ENCODE measurements at regions not wholly inside any gene's neighbourhood (a gene's known extent, or its start where the extent isn't known, plus 50 kb on each side); places are given as distances from the start of the nearest gene placed in this dataset.

- DNase-seq (ENCODE audit: low read depth in 2 of 2) = no peak
Measured at GRCh38 chr5:167880420-167880819, 411.0 kb upstream of the WWC1 start.

GRCh38 chr5:167881041-167881440 is 410.4 kb upstream of the WWC1 start:
- DNase-seq (ENCODE audit: low read depth in 2 of 2) = no peak

- no peak for DNase-seq (ENCODE audit: low read depth in 2 of 2)
Measured at GRCh38 chr5:167886196-167886595, 405.2 kb upstream of the WWC1 start.

GRCh38 chr5:167888393-167888792 is 403.1 kb upstream of the WWC1 start:
- no peak for DNase-seq (ENCODE audit: low read depth in 2 of 2)

GRCh38 chr5:167889276-167889675 is 402.2 kb upstream of the WWC1 start:
- DNase-seq (ENCODE audit: low read depth in 2 of 2) = no peak

GRCh38 chr5:167892352-167893115 is 398.9 kb upstream of the WWC1 start:
- DNase-seq (ENCODE audit: low read depth in 2 of 2) = no peak

- DNase-seq (ENCODE audit: low read depth in 2 of 2) = no peak
Measured at GRCh38 chr5:167893271-167893670, 398.2 kb upstream of the WWC1 start.

- no peak for DNase-seq (ENCODE audit: low read depth in 2 of 2)
Measured at GRCh38 chr5:167894631-167895472, 396.6 kb upstream of the WWC1 start.

- no peak for DNase-seq (ENCODE audit: low read depth in 2 of 2)
Measured at GRCh38 chr5:167895899-167896659, 395.4 kb upstream of the WWC1 start.

GRCh38 chr5:167896814-167897213 is 394.6 kb upstream of the WWC1 start:
- DNase-seq (ENCODE audit: low read depth in 2 of 2) = no peak

- DNase-seq (ENCODE audit: low read depth in 2 of 2) = no peak
Measured at GRCh38 chr5:167897371-167897770, 394.1 kb upstream of the WWC1 start.

GRCh38 chr5:167898361-167899042 is 392.9 kb upstream of the WWC1 start:
- DNase-seq (ENCODE audit: low read depth in 2 of 2) = no peak

- no peak for DNase-seq (ENCODE audit: low read depth in 2 of 2)
Measured at GRCh38 chr5:167899490-167900070, 391.9 kb upstream of the WWC1 start.

- no peak for DNase-seq (ENCODE audit: low read depth in 2 of 2)
Measured at GRCh38 chr5:167900340-167900935, 391.0 kb upstream of the WWC1 start.

GRCh38 chr5:167902298-167902697 is 389.1 kb upstream of the WWC1 start:
- no peak for DNase-seq (ENCODE audit: low read depth in 2 of 2)

- DNase-seq (ENCODE audit: low read depth in 2 of 2) = no peak
Measured at GRCh38 chr5:167903243-167903642, 388.2 kb upstream of the WWC1 start.

- no peak for DNase-seq (ENCODE audit: low read depth in 2 of 2)
Measured at GRCh38 chr5:167903659-167904058, 387.8 kb upstream of the WWC1 start.

- DNase-seq (ENCODE audit: low read depth in 2 of 2) = no peak
Measured at GRCh38 chr5:167905919-167906853, 385.3 kb upstream of the WWC1 start.

- no peak for DNase-seq (ENCODE audit: low read depth in 2 of 2)
Measured at GRCh38 chr5:167908606-167909005, 382.8 kb upstream of the WWC1 start.

All from stimulated activated CD4-positive, alpha-beta T cell treated with anti-CD3 and anti-CD28 coated beads, Interleukin-1b, Interleukin-23, amount 100 ng/mL, for 4 hours (primary cell).